Stomach (tissue), 8 donors: ENCODE measurements at regions not wholly inside any gene's neighbourhood (a gene's known extent, or its start where the extent isn't known, plus 50 kb on each side); places are given as distances from the start of the nearest gene placed in this dataset.

Source experiments
- DNase-seq, 2 donors: peaks; one replicate each; pipeline versions ENCODE4 v3.0.0 to v3.0.0-alpha.2; 2013 to 2019
- H3K27ac ChIP-seq, 5 donors: fragments of 200-600 bp in 4 of 5; sonication (generic) in 4 of 5; one replicate each; pipeline ENCODE4 v1.5.1; 2013 to 2019; ENCODE audit warnings: mild to moderate bottlenecking in 1 of 5, moderate library complexity in 1 of 5
- H3K27me3 ChIP-seq, 3 donors: fragments of 200-600 bp; sonication (generic); one replicate each; pipeline ENCODE4 v1.5.1; 2017 to 2019; ENCODE audit warnings: mixed run types in 1 of 3
- H3K36me3 ChIP-seq, 4 donors: fragments of 200-600 bp; sonication (generic); 1 replicate in 3 of 4; 2 replicates in 1 of 4; pipeline ENCODE4 v1.5.1; 2016 to 2019
- H3K4me1 ChIP-seq, 4 donors: fragments of 200-600 bp; sonication (generic); one replicate each; pipeline ENCODE4 v1.5.1; 2016 to 2019
- H3K4me3 ChIP-seq, 4 donors: fragments of 200-600 bp; sonication (generic) in 3 of 4; one replicate each; pipeline ENCODE4 v1.5.1; 2016 to 2019; ENCODE audit warnings: mild to moderate bottlenecking in 1 of 4
- H3K9me3 ChIP-seq, 4 donors: fragments of 200-600 bp; sonication (generic); one replicate each; pipeline ENCODE4 v1.5.1; 2016 to 2019
- CTCF ChIP-seq, 7 experiments: fragments of 450-650 bp in 4 of 7; fragments of 200-600 bp in 3 of 7; sonication (generic) in 3 of 7; IDR thresholded peaks; one replicate each; pipeline ENCODE4 v1.5.1; 2016 to 2019; ENCODE audit warnings: antibody characterized with exemption in 7 of 7, control low read depth in 2 of 7, mild to moderate bottlenecking in 1 of 7
- EP300 ChIP-seq: sonication (generic); formaldehyde crosslinking; IDR thresholded peaks from one replicate; pipeline ENCODE4 v1.6.1; 2017; ENCODE audit warnings: antibody characterized with exemption
- POLR2A ChIP-seq, 4 donors: fragments of 450-650 bp; IDR thresholded peaks; one replicate each; pipeline ENCODE4 v1.6.1; 2016; ENCODE audit warnings: antibody characterized with exemption in 4 of 4, control low read depth in 2 of 4, mild to moderate bottlenecking in 1 of 4, moderate library complexity in 1 of 4
- POLR2AphosphoS5 ChIP-seq, 3 donors: sonication (generic); formaldehyde crosslinking; IDR thresholded peaks; one replicate each; pipeline ENCODE4 v1.6.1; 2016; ENCODE audit warnings: antibody characterized with exemption in 3 of 3
- WGBS, 5 donors: extraction: QIAGEN DNeasy Blood & Tissue Kit in 3 of 5; methylation state at CpG; one replicate each; pipeline versions ENCODE4 v1.1.5 to v1.1.7; 2013 to 2018; 5-methylcytosine and 5-hydroxymethylcytosine counted together
- intact Hi-C: fragments of 100-400 bp; cut with DNase I; formaldehyde crosslinking; loops from one replicate; pipeline ENCODE4 v1.15.1; 2023; ENCODE audit warnings: low total_unique reads
- donor health status: healthy with polysubstance abuse.
- donor health status: Bipolar disorder and iron deficiency.
- donor health status: healthy.

- Histone ChIP-seq H3K36me3 (no peaks in the 10 kb centered on the region), H3K27ac (no peak overlapping the region), H3K9me3 (no peaks in the 10 kb centered on the region), H3K4me1 (no peaks in the 10 kb centered on the region), H3K27me3 (no peaks in the 10 kb centered on the region), H3K4me3 (no peak overlapping the region)
- no peak for DNase-seq
- intact Hi-C loops = no loop called here
- 67 to 77% (median 70%) methylated on average over 2 of the region's 2 CpGs for WGBS, 5 donors
- TF ChIP-seq CTCF (IDR thresholded peaks at IDR 0.05) = no peak
- TF ChIP-seq EP300 = no peak
- no peak for TF ChIP-seq POLR2A (IDR thresholded peaks at IDR 0.05)
- TF ChIP-seq POLR2AphosphoS5 (IDR thresholded peaks at IDR 0.05) = no peak
Observed at GRCh38 chr5:53399926-53400697, 80.3 kb upstream of the FST start.

- intact Hi-C loops = no loop called here
- H3K27me3 ChIP-seq = no peaks in the 10 kb centered on the region
- H3K36me3 ChIP-seq = no peaks in the 10 kb centered on the region
- H3K9me3 ChIP-seq = peaks cover 0 to 3% (median 0%) of the 10 kb centered on the region in 4 donors
- DNase-seq = no peak
- no peak overlapping the region for H3K4me3 ChIP-seq
- peaks cover 0 to 4% (median 0%) of the 10 kb centered on the region in 4 donors for H3K4me1 ChIP-seq
- WGBS, 5 donors = 83 to 91% (median 84%) methylated on average over 3 of the region's 3 CpGs
- no peak overlapping the region for H3K27ac ChIP-seq
- TF ChIP-seq CTCF (IDR thresholded peaks at IDR 0.05) (no peak), EP300 (no peak), POLR2AphosphoS5 (IDR thresholded peaks at IDR 0.05) (no peak), POLR2A (IDR thresholded peaks at IDR 0.05) (no peak)
Observed at GRCh38 chr5:53403291-53403690, 77.1 kb upstream of the FST start.

DNA sequence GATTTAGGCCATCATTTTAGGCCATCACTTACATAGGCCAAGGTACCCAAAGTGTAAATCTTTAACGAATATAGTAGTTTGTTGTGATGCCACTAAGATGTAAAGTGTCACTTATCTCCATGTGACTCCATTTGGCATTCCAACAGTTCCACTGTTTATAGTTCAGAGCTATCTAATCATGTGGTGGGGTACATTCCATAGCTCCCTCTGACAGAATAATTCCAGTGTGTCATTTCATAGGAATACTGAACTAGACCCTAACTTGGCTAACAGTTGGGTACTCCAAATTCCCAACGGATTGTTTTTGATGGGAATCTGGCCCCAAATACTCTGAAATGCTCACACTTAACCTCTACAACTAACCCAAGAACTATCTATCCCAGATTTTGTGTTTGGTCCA is 76.7 kb upstream of the FST start:
- no peak for DNase-seq
- Histone ChIP-seq H3K36me3 (no peaks in the 10 kb centered on the region), H3K4me3 (no peak overlapping the region), H3K9me3 (peaks cover 0 to 3% (median 0%) of the 10 kb centered on the region in 4 donors), H3K4me1 (peaks cover 0 to 4% (median 0%) of the 10 kb centered on the region in 4 donors), H3K27ac (no peak overlapping the region), H3K27me3 (no peaks in the 10 kb centered on the region)
- TF ChIP-seq CTCF (IDR thresholded peaks at IDR 0.05) = no peak
- no peak for TF ChIP-seq POLR2A (IDR thresholded peaks at IDR 0.05)
- no peak for TF ChIP-seq EP300
- no peak for TF ChIP-seq POLR2AphosphoS5 (IDR thresholded peaks at IDR 0.05)
- intact Hi-C loops = no loop called here
- 59 to 77% (median 69%) methylated on average over 2 of the region's 2 CpGs for WGBS, 5 donors

DNA sequence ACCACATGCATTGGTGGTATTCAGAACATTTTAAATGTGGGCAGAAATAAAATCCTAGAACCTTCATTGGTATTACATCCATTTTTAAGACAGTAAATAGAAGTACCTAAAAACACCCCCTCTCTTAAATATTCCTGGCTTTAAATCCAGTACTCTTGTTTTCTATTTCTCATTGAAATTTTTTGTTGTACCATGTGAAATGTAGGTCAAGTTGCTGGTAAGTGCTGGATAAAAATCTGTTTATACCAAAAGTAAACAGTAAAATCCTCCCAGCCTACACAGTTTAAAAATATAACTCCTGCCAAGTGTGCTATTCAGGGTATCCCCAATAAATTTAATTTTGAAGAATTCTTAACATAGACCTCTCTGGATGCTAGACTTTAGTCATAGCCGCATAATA is 75.0 kb upstream of the FST start:
- peaks cover 0 to 3% (median 0%) of the 10 kb centered on the region in 4 donors for H3K9me3 ChIP-seq
- WGBS, 5 donors = 76 to 92% (median 87%) methylated on average over 1 of the region's 1 CpG
- TF ChIP-seq CTCF (IDR thresholded peaks at IDR 0.05) = no peak
- no peak for TF ChIP-seq POLR2A (IDR thresholded peaks at IDR 0.05)
- TF ChIP-seq POLR2AphosphoS5 (IDR thresholded peaks at IDR 0.05) = no peak
- no peak for TF ChIP-seq EP300
- H3K27ac ChIP-seq = peak overlapping the region in 1 of 5 donors; percentile 46
- intact Hi-C loops = no loop called here
- H3K27me3 ChIP-seq = no peaks in the 10 kb centered on the region
- no peak for DNase-seq
- H3K36me3 ChIP-seq = no peaks in the 10 kb centered on the region
- no peak overlapping the region for H3K4me3 ChIP-seq
- H3K4me1 ChIP-seq = peaks cover 0 to 4% (median 0%) of the 10 kb centered on the region in 4 donors
